ENCODE measurements at regions not wholly inside any gene's neighbourhood (a gene's known extent, or its start where the extent isn't known, plus 50 kb on each side); places are given as distances from the start of the nearest gene placed in this dataset.

DNA sequence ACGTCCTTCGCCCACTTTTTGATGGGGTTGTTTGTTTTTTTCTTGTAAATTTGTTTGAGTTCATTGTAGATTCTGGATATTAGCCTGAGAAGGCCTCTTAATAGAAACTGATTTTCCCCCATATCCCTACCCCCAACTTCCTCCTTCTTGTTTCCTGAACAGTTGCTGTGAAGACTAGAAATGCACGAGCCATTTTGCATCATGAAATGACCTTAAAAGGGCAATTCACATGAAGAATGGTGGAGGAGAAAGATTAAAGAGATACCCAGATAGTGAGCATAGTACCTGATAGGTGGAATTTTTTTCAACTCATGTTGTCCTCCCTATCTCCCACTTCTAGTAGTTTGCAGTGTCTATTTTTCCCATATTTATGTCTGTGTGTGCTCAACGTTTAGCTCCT lies 55.2 kb upstream of the KCNH8 start:
- intact Hi-C loops (cut with DNase I) = no loop called here
- no peak for DNase-seq (ENCODE audit: low spot score)

DNA sequence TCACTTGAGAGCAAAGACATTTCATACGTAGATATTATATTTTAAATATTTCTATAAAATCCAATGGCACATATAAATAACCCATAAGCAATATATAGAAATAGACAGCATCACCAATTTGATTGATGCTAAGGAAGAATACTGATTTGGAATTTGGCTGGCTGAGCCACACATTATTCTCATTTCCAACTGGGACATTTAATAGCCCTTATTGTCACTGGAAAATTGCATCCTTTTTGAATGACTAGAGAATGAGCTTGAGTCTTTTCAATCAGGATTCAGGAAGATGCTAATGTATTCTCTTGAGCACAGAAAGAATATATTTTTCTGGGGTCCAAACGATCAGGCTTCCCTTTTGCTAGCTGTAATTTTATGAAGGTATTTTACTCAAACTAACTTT lies 70.9 kb upstream of the KCNH8 start:
- intact Hi-C loops (cut with DNase I) = no loop called here
- no peak for DNase-seq (ENCODE audit: low spot score)

DNA sequence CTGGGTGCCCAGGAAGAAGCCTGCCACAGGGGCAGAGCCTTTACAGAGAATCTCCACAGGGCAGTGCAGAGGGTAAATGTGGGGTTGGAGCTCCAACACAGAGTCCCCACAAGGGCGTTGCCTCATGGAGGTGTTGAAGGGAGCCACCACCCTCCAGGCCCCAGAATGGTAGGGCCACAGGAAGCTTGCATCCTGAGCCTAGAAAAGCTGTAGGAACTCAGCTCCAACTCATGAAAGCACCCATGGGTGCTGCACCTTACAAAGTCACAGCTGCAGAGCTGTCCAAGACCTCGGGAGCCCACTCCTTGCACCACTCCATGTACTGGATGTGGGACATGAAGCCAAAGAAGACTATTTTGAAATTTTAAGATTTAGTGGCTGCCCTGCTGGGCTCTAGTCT lies 73.3 kb upstream of the KCNH8 start:
- intact Hi-C loops (cut with DNase I) = no loop called here
- no peak for DNase-seq (ENCODE audit: low spot score)

DNA sequence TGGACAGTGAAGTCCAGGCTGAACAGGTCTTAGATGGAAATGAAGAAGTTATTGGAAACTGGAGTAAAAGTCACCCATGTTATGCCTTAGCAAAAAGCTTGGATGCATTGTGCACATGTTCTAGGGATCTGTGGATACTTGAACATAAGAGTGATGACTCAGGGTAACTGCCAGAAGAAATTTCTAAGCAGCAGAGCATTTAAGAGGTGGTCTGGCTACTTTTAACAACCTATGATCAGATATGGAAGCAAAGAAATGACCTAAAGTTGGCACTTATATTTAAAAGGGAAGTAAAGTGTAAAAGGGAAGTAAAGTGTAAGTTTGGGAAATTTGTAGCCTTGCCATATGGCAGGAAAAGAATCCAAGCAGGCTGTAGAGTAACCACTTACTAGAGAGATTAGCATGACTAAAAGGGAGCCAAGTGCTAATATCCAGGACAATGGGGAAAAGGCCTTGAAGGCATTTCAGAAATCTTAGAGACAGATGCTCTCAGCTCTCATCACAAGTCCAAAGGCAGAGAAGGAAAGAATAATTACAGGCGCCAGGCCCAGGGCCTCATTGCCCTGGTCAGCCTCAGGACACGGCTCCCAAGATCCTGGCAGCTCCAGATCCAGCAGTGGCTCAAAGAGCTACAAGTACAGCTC lies 73.9 kb upstream of the KCNH8 start:
- intact Hi-C loops (cut with DNase I) = no loop called here
- DNase-seq (ENCODE audit: low spot score) = no peak

DNA sequence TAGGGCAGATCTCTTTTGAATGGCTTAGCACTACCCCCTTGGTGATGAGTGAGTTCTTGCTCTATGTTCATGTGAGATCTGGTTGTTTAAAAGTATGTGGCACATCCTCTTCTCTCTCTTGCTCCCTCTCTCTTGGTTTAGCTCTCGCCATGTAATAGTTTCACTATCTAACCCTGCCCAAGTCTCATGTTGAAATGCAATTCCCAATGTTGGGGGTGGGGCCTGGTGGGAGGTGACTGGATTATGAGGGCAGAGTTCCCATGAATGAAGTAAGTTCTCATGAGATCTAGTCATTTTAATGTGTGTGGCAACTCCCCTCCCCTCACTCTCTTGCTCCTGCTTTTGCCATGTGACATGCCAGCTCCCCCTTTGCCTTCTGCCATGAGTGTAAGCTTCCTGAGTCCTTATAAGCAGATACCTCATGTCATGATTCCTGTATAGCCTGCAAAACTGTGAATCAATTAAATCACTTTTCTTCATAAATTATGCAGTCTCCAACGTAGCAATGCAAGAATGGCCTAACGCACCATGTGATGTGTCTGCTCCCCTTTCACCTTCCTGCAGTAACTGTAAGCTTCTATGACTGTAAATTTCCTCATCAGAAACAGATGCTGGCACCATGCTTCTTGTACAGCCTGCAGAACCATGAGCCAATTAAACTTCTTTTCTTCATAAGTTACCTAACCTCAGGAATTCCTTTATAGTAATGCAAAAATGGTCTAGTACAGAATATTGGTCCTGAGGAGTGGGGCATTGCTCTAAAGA lies 74.8 kb upstream of the KCNH8 start:
- intact Hi-C loops (cut with DNase I) = no loop called here

DNA sequence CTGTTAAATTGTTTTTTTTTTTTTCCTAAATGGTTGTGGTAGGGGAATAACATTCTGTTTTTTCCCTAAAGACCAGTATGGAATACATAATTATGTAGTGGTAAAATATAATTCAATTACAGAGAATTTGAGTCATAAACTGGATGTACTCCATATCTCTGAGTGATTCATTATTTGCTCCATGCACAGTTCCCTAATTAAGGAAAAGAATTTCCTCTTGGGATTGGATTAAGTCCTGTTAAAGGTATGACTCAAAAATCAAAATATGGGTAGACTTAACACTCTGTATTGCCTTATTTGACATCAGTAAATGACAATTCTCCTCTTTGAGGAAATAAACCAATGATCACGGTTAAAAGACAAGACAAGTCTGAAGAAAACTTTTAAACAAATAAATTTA lies 78.0 kb upstream of the KCNH8 start:
- no peak for DNase-seq (ENCODE audit: low spot score)
- intact Hi-C loops (cut with DNase I) = no loop called here

More for the DNA sequence above, 74.8 kb upstream of the KCNH8 start:
- no peak for DNase-seq (ENCODE audit: low spot score)

DNA sequence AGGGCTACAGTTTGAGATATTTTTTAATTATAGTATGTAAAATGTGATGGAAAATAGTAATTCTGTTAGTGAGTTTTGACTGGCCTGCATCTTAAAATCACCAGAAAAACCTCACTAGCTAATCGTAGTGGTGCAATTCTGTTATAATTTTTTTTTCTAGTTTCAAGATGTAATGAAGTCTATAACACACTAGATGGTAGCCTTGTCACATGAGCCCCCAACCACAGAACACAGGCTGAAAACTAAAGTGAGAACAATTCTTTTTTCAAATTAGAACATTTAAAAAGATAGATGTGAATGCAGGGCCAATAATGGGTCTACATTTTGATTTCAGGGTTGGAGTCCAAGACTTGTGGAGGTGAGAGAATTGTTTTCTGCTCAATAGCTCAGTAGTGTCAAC lies 83.3 kb upstream of the KCNH8 start:
- intact Hi-C loops (cut with DNase I) = loop anchor here (5.0 kb wide), 1 partner anchor 802 kb away; no protein-coding TSS in a partner anchor
- no peak for DNase-seq (ENCODE audit: low spot score)

DNA sequence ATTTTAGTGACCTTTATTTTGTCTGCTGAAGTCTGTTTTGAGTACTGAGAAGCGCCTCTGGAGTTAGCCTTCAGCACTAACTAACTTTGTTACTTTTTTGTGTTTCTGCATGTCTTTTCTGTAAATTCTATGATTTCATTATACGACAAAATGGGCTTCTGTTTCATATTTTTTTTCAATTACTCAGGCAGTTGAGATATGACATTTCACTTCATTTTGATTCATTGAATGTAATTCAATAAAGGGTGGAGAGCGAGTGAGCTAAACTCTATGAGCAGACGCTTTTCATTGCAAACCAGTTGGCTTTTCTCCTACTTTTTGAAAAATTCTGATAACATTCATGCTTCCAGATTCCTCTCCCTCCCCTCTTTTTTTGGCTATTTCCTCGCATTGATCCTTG lies 84.4 kb upstream of the KCNH8 start:
- DNase-seq (ENCODE audit: low spot score) = no peak
- intact Hi-C loops (cut with DNase I) = no loop called here

DNA sequence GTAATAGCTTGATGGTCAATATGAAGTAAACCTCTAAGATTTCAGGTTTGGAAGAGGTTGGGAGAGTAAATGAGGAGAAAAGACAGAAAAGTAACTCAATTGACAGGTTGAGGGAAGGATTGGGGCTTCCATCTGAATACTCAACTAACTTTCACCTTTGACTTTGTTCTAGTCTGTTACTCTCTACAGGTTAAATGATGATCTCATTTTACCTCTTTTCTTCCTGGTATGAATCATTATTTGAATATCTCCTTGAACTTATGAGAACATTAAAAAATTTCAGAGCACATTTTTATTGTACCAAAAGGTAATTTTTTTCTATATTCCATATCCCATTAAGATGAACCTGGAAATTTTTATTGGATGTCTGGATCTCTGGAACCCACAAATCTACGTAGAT lies 87.9 kb upstream of the KCNH8 start:
- intact Hi-C loops (cut with DNase I) = no loop called here
- DNase-seq (ENCODE audit: low spot score) = no peak

DNA sequence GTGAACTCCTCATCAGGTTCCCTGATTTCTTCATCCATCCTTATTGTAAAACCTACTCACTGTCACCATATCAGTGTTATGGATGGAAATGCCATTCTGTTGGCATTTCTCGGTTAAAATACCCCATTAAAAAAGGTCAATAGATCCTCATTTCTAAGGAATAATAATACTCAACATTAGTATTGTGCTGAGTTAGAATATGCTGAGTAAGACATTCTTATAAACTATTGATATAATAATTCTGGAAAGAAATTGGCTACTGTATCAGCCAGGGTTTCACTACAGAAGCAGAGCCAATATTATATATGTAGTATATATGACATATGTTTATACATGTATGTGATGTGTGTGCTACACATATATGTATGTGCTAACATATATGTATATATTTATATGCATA lies 95.4 kb upstream of the KCNH8 start:
- no peak for DNase-seq (ENCODE audit: low spot score)
- intact Hi-C loops (cut with DNase I) = no loop called here

DNA sequence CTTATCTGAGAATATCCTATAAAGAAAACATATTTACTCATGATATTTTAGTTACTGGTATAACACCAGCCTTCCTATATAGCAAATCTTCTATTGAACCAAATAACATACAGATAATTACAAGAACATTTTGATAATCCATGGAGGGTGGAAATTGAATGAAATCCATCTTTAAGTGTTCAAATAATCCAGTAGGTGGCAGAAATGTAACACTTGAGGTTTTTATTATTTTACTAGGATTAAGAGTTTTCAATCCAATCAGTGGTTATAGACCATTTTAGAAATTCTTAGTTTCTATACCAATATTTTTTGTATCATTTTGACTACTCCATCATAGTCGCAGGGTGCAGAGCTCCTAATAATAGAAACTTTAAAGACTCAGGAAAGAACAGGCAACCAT lies 101.9 kb upstream of the KCNH8 start:
- intact Hi-C loops (cut with DNase I) = no loop called here

DNA sequence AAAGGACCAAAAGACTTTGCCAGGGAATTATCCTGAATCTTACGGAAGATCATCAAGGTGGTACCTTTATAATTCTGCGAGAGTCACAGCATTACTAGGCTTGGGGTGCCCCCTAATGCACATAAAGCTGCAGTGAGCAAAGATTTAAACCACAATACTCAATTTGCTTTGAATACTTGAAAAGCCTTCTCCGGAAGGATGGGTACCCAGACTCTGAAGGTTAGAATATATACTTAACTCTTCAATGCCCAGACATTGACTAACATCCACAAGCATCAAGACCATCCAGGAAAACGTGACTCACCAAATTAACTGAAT lies 117.8 kb upstream of the KCNH8 start:
- DNase-seq (ENCODE audit: low spot score) = no peak
- intact Hi-C loops (cut with DNase I) = no loop called here

More for the DNA sequence above, 101.9 kb upstream of the KCNH8 start:
- DNase-seq (ENCODE audit: low spot score) = no peak

DNA sequence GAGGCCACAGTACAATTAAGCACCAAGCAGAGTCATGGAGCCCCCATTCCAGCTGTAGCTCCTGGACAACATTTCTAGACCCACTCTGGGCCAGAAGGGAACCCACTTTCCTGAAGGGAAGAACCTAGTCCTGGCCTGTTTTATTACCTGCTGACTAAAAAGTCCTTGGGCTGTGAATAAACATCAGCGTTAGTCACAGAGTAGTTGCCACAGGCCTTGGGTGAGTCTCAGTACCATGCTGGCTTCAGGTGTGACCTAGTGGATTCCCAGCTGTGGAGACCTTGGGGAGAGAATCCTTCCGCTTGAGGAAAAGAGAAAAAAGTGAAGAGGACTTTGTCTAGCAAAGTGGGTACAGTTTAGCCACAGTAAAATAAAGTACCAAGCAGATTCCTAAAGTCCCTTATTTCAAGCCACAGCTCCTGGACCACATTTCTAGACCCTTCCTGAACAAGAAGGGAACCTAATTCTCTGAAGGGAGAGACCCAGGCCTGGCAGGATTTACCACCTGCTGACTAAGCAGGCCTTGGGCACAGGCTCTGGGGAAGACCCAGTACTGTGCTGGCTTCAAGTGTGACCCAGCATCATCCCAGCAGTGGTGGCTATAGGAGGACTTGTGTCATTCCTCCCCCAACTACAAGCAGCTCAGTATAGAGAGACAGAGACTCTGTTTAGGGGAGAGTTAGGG lies 118.3 kb upstream of the KCNH8 start:
- intact Hi-C loops (cut with DNase I) = no loop called here
- no peak for DNase-seq (ENCODE audit: low spot score)

DNA sequence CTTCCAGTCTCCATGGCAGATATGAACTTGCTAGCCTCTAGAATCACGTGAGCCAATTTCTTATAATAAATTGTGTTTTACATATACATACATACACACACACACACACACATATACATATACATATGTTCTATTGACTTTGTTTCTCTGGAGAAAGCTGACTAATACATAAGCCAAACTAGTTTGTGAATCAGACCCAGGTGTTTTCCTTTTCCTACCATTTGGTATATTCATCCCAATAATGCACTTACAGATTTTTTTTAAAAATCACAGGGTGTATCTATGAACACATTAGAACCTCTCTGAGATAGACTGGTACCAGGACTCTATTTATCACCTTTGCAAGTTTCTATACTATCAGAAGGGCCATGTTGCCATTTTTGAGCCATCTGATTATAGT lies 122.9 kb upstream of the KCNH8 start:
- DNase-seq (ENCODE audit: low spot score) = no peak
- intact Hi-C loops (cut with DNase I) = no loop called here

DNA sequence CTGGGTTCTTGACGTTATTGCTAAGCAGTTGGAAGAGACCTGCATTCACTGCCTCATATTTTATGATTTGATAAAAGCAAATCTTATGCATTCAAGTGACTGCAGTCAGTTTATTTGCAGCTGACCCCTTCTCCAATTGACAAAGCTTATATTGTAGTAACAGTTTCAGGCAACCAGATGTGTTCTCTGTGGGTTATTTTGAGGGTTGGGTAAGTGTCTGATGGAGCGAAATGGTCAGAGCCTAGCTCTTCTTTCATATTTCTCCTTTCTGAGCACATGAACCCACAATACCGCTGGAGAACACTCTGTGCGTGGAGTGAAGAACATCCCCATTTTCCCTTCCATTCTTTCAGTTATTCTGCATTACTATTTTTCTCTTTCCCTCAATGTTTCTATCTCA lies 125.8 kb upstream of the KCNH8 start:
- no peak for DNase-seq (ENCODE audit: low spot score)
- intact Hi-C loops (cut with DNase I) = no loop called here

DNA sequence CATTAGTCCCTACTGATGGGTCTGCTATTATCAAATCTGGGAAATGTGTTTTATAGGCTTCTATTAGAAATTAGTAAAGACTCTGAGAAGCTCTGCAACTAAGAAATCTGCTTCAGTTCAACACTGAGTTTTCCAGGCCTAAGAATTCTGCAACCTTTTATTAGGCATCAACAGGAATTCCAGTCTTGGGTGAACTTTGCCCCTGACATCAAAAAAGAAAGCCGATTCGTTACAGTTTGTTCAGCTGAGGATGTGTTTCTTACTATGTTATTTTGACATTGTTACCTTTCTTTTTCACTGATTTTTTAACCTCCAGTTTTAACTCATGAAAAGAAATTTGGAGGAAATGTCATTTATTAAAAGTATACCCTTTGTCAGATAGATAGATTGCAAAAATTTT lies 131.5 kb upstream of the KCNH8 start:
- DNase-seq (ENCODE audit: low spot score) = no peak
- intact Hi-C loops (cut with DNase I) = no loop called here

DNA sequence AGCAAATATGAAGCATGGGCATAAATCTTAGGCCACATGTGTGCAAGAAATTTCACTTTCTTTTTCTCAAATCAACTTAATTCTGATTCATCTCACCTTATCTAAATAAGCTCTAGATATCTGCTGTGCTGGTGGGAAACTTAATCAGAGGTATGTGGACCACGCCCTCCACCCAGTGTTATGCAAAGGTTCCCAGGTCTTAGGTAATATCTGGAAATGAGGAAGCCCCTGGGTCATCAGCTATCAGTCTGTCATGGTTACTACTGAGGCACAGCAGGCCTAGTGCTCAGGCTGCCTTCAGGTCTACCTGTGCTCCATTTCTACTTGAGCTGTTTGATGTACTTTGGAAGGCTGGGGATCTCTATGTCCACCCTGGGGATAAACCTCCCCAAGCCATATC lies 134.4 kb upstream of the KCNH8 start:
- no peak for DNase-seq (ENCODE audit: low spot score)
- intact Hi-C loops (cut with DNase I) = no loop called here

DNA sequence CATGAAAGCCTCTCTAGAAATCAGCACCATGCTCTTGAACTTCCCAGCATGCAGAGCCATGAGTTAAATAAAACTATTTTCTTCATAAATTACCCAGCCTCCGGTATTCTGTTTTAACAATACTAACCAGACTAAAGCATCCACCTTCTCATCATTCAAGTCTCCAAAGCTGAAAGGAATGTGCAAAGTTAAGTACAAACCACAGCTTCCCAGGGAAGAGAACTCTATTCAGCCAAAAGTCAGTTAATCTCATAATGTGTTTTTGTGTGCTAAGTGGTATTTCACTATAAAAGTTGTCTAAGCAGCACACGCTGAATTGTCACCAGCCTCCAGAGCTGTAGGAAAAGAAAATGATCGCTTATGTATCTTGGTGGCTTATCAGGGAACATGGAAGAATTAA lies 135.5 kb upstream of the KCNH8 start:
- no peak for DNase-seq (ENCODE audit: low spot score)
- intact Hi-C loops (cut with DNase I) = no loop called here

DNA sequence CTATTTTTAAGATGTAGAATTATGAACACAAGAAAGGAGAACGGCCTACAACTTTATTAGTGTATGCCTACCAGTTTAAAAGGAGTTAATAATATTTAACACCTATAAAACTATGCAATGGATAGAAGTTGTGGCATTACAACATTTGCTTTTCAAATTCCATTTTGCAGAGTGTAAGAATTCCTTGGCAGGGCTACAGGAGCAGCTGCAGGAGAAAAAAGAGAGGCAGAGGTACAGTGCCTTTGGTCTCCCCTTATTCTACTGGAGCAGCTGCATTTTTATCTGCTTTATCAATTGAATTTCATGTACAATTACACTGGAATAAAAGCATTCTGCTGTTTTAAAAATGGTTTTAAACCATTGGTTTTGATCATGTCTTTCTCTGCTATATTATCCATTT lies 145.7 kb upstream of the KCNH8 start:
- no peak for DNase-seq (ENCODE audit: low spot score)
- intact Hi-C loops (cut with DNase I) = no loop called here

DNA sequence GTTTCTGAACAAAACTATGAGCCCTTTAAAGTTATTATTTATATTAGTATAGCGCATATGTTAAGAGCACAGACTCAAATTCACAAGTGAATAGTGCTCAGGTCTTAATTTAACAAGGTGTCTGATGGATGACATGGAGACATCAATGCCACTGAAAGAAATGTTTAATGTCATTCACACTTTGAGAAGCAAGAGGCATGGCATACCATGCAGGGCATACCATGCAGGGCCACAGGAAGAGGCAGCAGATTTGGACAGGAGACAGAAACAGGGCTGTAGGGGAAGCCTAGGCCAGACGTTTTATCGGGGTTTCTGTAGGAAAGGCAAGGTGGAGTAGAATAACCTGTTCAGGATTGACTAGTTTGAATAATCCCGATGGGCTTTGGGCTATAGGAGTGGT lies 150.2 kb upstream of the KCNH8 start:
- intact Hi-C loops (cut with DNase I) = no loop called here
- DNase-seq (ENCODE audit: low spot score) = no peak

DNA sequence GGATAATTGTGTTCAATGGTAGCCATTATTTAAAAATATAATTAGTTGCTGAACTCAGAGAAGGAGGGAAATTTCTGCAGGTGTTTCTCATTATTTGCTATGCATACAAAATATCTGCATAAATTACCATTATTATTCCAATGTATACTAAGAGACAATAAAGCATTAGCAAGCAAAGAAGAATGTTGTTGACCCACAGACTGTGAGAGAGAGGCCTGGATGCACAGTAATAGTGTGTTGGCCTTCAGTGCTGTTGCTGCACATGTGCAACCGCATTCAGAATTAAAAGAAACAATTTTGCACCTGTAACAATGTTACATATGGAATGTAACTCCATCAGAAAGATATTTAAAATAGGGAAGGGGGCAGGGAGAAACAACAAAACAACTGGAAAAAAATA lies 155.6 kb upstream of the KCNH8 start:
- intact Hi-C loops (cut with DNase I) = no loop called here
- no peak for DNase-seq (ENCODE audit: low spot score)
